ENCODE measurements at regions not wholly inside any gene's neighbourhood (a gene's known extent, or its start where the extent isn't known, plus 50 kb on each side); places are given as distances from the start of the nearest gene placed in this dataset.
"Not testable (repeated sequence)": the region's sequence is repeated elsewhere in the genome, so short reads cannot be mapped to it uniquely, and the experiment has no call there.

- no peak for DNase-seq (ENCODE audit: low read depth in 2 of 2)
Measured at GRCh38 chr12:75798136-75798926, 233.2 kb downstream of the PHLDA1 start.

- DNase-seq (ENCODE audit: low read depth in 2 of 2), result no peak
Measured at GRCh38 chr12:75795125-75795524, 236.5 kb downstream of the PHLDA1 start.

GRCh38 chr12:75792687-75793086 lies 238.9 kb downstream of the PHLDA1 start:
- DNase-seq (ENCODE audit: low read depth in 2 of 2), result no peak

GRCh38 chr12:75790219-75790618 lies 241.4 kb downstream of the PHLDA1 start:
- DNase-seq (ENCODE audit: low read depth in 2 of 2), result no peak

- DNase-seq (ENCODE audit: low read depth in 2 of 2), result not testable (repeated sequence)
Measured at GRCh38 chr12:75787146-75787545, 244.4 kb downstream of the PHLDA1 start.

- no peak for DNase-seq (ENCODE audit: low read depth in 2 of 2)
Measured at GRCh38 chr12:75786070-75786469, 245.5 kb downstream of the PHLDA1 start.

- DNase-seq (ENCODE audit: low read depth in 2 of 2), result no peak
Measured at GRCh38 chr12:75784591-75784990, 247.0 kb downstream of the PHLDA1 start.

- no peak for DNase-seq (ENCODE audit: low read depth in 2 of 2)
Measured at GRCh38 chr12:75783093-75783877, 248.3 kb downstream of the PHLDA1 start.

- DNase-seq (ENCODE audit: low read depth in 2 of 2), result no peak
Measured at GRCh38 chr12:75782069-75782581, 249.5 kb downstream of the PHLDA1 start.

GRCh38 chr12:75781532-75782046 lies 250.0 kb downstream of the PHLDA1 start:
- no peak for DNase-seq (ENCODE audit: low read depth in 2 of 2)

GRCh38 chr12:75779891-75780496 lies 251.6 kb downstream of the PHLDA1 start:
- no peak for DNase-seq (ENCODE audit: low read depth in 2 of 2)

GRCh38 chr12:75774261-75775052 lies 257.1 kb downstream of the PHLDA1 start:
- DNase-seq (ENCODE audit: low read depth in 2 of 2), result no peak

- no peak for DNase-seq (ENCODE audit: low read depth in 2 of 2)
Measured at GRCh38 chr12:75773377-75773776, 258.2 kb downstream of the PHLDA1 start.

GRCh38 chr12:75771023-75771422 lies 259.6 kb upstream of the KRR1 start:
- DNase-seq (ENCODE audit: low read depth in 2 of 2), result no peak

GRCh38 chr12:75767957-75768356 lies 256.5 kb upstream of the KRR1 start:
- no peak for DNase-seq (ENCODE audit: low read depth in 2 of 2)

GRCh38 chr12:75766263-75767160 lies 255.1 kb upstream of the KRR1 start:
- no peak for DNase-seq (ENCODE audit: low read depth in 2 of 2)

GRCh38 chr12:75765170-75766059 lies 254.0 kb upstream of the KRR1 start:
- no peak for DNase-seq (ENCODE audit: low read depth in 2 of 2)

- DNase-seq (ENCODE audit: low read depth in 2 of 2), result no peak
Measured at GRCh38 chr12:75764091-75764841, 252.9 kb upstream of the KRR1 start.
